ENCODE measurements at regions not wholly inside any gene's neighbourhood (a gene's known extent, or its start where the extent isn't known, plus 50 kb on each side); places are given as distances from the start of the nearest gene placed in this dataset.

DNA sequence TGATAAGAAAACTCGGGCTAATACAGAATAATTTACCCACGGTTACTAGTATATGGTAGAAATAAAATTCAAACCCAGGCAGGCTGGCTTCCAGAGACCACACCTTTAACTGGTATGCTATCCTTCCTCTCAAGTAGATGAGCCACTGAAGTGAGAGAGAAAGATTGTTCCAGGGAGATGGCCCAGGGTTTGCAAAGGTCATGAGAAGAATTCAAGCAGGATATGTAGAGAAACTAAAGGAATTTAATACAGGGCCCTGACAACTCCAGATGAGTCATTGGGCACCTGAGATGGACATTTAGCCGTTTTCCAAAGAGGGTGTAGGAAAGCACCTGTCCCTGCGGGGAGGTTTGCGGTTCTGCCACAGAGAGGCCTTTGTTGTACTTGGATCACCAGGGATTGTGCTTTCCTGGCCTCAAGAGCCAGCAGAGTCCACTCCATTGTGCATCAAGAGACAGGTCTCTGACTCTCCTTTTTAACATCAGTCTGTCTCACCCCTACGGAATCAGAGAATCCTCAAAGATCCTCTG is 152.7 kb upstream of the BLID start:
- no peak for DNase-seq

DNA sequence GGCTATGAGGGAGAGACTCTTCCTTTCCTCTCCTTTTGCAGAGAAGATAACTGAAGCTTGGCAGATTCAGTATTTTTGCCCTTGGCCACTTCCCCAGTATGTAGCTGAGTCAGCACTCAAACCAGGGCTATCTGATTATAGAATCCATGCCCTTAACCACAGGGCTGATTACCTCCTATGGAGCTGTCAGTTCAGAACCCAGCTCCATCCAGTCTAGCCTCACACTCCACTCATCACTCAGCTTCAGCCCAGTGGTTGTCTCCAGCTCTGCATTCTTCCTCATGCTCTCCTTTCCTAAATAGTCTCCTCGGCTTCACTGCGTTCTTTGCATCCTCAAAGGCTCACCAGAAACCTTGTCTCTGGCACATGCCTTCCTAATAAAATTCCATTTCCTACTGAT is 151.6 kb upstream of the BLID start:
- DNase-seq, result no peak

DNA sequence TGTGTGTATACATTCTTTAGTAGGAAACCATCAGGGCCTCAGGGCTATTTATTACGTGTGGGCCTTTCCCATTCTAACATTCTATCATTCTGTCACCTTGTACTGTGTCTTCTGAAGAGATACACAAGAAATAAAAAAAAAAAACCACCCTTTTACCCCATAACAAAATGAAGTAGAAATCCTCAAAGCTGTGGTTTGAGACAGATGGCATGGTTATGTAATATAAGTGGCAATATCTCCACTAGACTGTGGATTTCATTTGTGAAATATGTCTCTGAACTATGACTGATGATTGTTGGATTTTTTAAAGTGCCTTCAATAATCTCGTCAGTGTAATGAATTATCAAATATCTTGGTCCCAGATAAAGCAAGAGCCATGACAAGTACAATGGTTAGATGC is 150.0 kb upstream of the BLID start:
- DNase-seq, result no peak

DNA sequence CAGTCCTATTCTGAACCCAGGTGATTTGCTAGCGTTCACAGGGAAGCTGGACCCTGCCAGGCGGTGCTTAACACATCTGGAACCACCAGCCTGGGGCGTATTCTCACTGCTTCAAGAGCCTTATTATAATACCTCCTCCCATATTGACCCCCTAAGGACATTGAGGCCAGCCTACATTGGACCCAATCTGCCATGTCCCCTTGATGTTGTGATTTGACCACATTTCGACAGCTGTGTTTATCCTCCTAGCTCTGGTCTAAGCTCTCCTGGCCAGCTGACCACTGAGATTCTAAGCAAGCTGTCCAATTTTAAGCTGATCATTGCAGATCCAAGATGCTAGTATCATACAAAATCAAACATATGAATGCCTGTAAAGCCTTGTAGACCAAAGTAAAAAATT is 148.1 kb upstream of the BLID start:
- DNase-seq, result no peak

DNA sequence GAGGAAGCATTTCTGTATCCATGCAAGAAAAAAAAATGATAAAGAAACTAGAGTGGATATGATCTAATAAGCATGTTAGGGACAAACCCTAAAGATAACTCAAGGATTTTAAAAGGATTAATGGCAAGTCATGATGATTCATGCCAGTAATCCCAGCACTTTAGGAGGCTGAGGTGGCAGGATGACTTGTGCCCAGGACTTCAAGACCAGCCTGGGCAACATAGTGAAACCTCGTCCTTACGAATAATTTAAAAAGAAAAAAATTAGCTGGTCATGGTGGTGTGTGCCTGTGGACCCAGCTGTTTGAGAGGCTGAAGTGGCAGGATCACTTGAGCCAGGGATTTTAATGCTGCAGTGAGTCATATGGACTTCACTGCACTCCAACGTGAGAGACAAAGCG is 145.5 kb upstream of the BLID start:
- no peak for DNase-seq

DNA sequence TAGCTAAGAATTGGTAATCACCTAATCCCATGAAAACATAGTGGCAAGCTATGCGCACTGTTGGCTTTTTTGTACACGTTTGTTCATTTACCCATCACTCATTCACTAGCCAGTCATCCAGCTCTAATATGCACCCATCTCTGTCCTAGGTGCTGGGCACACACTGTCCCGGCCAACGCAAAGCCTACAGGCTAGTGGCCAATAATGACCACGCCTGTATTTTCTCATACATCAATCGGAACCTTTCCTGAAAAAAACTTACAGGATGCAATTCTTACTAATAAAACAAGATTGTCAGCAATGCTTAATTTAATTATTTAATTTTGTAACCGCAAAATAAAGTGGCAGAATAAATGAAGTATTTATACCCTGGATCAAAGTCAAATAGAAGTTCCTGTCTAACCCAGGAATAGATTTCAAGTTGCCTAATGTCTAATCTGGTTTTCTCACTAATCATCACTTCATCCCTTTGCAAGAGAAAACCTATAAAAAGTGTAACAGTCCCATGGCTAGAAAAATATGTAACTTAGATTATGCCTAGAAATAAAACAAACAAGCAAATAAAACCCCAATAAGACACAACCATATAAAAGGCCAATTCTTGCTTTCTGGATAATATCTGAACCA is 143.3 kb upstream of the BLID start:
- no peak for DNase-seq

DNA sequence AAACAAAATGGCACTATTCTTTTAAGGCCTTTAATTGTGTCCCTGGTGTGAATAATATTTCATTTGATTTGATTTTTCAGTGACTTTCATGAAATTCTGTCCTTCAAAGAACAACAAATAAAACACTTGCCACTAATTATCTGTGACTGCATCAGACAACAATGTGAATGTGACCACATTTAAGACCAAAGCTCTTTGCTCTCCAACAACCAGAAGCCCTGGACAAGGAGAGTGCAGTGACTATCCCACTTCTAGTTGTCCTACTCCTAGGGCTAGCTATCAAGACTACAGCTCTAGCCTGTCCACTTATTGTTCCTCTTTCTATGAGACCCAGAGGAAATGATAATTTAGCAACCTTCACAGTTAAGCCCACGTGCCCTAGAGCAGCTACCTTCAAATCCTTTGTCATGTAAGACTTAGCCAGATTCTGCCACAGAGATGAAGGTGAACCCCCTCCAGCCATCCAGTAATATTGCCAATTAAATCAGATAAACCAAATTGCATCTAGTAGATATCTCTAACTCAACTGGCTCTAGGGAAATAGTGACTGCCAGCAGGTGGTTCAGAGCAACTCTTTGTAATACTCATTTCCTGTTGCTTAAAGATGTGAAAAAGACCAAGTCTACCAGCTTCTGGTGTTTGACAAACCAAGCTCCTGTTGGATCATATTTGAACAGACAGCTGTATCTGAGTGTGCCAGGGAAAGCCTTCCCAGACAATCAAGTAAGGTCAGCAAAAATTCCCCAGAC is 142.6 kb upstream of the BLID start:
- DNase-seq, result peak in 1 of 2 experiments; percentile 20

DNA sequence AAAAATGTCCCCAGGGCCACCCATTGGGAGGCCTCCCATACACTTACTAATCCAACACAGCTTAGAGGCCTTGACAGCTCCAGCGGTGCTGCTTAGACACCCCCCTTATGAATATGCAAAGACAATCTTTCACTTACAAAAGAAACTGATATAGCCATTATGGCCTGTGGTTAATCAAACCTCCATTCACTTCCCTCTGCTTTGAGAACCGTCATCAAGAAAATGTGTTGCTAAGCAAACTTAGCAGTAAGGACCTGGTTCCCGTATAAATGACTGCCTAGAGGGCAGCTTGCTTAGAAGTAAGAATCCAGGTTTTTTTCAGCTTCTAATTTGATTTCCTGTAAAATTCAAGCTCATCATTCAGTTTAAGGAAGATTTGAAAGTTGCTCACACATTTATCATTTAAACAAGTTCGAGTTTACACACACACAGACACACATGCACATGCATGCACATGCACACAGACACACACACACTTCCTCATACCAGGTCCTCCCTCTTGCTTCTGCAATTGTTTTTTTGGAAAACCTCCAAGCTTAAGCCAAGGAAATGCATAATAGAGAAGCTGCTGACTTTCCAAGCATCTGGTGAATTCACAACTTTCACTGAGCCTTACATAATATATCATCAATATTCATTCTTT is 137.7 kb upstream of the BLID start:
- peak; percentile 75 to 76 for DNase-seq

DNA sequence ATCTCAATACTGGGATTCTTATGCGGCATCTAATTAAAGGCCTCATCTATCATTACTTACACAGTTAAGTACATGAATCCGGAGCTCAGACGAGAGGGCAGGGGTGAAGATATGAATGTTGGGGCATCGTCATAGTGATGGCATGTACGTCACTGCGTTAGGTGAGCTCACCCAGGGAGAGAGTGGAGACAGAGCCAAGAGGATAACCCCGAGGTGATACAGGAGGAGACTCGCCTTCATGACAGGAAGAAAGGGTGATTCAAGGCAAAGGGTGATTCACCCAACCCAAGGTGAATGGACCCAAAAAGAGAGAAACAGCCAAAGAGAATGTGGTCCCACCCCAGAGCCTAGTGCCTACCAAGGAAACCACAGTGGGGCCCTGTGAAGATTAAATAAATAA is 132.9 kb upstream of the BLID start:
- no peak for DNase-seq

DNA sequence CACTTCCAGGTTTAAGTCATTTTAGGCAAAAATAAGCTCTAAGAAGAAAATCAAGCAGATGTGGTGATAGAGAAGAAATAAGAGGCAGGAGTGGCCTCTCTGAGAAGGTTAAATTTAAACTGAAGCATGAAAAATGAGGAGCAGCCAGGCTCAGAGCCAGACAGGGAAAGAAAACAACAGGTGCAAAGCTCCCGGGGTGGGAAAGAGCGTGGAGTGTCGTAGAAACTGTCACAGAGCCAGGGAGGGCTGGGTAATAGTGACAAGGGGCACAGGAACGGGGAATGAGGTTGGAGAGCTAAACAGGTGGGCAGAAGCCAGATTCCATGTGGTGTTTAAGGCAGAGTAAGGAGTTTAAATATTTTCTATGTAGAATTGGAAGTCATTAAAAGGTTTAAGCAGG is 132.1 kb upstream of the BLID start:
- DNase-seq, result no peak

DNA sequence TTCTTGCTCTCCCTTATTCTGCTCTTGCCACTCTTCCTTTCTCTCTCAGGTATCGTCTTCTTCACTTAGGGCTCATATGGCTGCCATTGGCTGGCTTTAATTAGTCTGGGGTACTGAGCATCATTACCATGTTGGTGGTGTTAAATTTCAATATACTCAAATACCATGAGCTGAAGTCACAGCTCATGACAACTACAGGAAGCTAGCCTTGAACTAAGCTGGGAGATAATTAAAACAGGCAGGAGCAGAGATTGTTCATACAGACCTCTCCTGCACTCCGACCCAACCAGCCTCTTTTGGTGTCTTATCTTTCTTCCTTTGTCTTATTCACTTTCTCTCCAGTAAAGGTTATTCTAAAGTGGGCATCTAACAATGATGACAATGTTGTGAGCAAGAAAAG is 130.9 kb upstream of the BLID start:
- DNase-seq, result no peak

DNA sequence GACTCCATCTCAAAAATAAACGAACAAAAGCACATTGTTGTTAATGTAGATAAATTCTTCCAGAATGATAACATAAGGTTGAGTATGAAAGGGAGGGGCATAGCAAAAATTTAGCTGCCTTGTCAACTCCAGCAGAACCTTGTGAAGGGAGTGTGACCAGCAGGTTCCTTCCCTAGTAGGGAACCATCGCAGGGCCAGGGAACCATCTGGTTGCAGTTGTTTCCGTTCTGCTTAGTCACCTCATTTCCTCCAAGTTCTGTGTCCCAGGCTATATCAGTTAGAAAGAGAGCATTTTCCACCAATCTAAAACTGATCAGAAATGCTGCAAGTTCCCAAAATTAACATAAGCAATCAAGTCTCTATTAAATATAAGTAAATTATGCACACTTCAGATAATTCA is 126.7 kb upstream of the BLID start:
- peak; percentile 83 to 84 for DNase-seq

DNA sequence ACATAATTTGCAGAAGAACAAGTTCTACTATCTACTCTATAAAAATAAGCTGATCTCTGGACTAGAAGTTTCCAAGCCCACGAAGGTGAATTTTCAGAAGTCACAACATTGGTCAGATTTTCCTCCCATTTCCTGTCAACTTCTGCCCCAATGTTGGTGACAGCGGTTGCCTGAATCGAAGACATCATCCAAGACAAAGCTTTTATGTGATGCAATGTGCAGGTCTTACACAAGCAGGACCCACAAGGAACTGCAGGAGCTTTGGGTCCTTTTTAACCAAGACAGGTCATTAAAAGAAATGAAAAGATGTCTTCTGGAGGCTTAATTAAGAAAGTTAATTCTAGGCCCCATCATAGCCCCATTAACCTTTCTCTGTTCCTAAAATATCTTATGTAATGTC is 125.6 kb upstream of the BLID start:
- no peak for DNase-seq

DNA sequence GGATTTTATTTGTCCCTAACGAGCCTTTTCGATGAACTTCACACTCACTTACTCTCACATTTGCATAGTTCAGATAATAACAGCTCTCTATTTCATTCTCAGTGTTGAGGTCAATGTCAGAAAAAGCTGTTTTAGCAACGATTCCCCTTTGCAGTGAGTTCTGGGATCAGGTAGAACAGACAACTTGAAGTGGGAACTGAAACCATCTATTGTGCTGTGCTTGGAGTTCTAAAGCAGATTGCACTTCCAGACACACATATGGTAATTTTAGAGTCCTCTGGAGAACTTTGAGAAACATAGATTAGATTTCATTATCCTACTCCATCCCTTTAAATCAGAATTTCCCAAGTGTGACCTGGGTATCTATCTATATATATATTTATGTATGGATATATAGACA is 124.6 kb upstream of the BLID start:
- no peak for DNase-seq

DNA sequence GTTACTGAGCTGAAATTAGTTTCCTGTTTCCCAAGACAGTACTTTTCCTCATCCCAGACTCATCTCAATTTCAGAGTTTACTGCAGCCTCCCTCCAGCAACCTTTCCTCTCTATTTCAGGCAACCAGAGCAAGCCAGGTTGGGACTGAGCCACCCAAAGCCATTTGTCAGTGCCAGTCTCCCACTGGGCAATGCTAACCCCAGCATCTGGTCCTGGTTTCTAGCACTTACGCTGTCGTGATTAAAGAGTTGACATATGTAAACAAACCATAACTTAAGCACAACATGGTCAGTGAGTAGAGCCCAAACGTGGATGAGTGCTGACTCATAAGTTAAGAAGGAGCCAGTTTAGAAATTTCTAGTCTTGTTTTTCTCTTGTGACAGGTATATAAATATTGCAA is 119.6 kb upstream of the BLID start:
- no peak for DNase-seq

DNA sequence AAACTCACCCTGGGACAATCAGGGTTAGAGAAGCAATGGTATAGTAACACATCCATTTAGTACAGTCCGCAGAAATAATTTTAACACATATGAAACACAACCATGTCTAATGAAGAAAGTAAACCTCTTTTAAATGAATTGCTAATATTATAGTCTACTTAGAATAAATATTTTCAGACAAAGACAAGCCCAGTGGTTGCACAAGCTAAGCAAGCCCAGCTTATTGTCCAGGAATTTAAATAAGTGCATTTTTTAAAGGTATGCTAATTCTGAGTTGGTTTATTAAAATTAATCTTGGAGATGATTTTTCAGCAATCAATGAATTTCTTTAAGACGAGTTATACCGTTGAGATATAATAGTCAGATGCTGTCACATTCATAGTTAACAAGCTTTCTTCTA is 118.8 kb upstream of the BLID start:
- DNase-seq, result no peak

DNA sequence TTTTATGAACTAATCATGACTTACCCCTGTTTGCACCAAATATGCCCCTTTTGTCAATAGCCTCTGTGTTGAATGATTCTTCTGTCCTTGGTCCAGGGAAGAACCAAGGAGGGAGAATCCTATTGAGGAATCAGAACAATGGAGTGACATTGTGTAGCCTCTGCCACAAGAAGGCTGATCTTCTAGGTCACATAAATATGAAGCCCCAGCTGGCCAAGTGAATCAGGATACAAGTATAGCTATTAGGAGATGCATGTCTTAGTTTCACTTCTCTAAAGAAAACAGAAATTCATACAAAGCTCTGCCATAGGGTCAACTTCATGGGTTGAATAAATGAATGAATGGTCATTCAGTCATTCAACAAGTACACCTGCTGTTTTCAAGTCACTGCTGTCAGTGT is 118.2 kb upstream of the BLID start:
- no peak for DNase-seq

DNA sequence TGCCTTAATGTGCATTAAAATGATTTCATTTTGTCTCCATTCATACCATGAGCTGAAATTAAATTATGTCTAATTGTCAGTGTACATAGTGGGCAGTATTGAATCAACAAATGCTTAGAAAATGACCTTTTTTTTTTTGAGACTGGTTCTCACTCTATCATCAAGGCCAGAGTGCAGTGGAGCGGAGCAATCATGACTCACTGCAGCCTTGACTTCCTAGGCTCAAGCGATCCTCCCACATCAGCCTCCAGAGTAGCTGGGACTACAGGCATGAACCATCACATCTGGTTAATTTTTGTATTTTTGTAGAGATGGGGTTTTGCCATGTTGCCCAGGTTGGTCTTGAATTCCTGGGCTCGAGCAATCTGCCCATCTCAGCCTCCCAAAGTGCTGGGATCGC is 117.0 kb upstream of the BLID start:
- DNase-seq, result no peak

DNA sequence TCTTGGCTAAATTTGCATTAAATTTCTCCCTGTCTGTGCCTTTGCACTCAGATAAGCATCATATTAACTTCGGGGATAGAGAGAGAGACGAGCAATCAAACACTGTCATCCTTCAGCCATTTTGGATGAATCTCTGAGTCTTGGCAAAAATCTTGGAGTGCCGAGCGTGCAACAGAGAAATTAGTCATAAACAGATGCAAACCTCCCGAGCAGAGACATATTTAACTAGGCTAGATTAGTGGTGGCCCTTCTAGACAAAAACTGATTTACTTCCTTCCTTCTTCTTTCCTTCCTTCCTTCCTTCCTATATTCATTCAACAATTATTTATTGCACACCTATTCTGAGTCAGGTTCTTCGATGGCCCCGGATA is 114.4 kb upstream of the BLID start:
- no peak for DNase-seq

DNA sequence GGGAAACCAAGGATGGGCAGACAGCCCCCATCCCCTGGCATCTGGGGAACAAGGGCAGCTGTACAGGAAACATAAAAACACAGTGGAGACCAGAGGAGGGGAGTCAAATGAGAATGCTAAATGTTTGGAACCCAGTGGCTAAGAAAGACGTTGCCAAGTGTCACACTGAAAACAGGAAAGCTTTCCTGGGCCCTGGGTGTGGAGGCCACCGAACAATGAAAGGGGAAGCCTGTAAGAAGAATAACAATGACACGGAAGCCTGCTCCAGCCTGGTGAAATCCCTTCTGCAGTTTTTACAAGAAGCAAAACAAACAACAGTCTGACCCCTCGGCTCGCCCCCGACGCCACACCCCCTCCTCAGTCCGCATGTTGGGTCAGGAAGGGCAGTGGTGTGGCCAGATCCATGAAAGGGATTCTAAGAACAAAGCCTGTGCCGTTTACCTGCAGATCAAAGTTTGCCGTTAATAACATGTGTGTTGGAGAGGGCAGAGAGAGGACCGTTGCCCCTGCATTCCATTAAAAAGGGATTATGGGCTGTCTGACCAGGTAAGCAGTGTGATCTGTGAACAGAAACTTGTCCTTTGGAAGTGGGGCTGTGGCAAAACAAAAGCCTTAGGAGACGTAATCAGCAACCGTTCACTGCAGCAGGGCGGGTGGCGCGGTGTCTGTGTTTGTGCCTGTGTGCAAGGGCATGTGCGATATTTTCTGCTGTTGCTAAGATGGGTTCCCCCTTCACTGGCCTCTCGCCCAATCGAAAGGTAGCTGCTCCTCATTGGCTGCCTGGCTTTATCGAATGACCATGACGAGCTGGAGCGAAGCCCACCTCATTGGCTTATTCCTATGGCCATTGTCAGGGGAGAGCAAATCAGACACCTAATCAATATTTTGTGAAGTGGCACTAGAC is 113.7 kb upstream of the BLID start:
- no peak for DNase-seq

DNA sequence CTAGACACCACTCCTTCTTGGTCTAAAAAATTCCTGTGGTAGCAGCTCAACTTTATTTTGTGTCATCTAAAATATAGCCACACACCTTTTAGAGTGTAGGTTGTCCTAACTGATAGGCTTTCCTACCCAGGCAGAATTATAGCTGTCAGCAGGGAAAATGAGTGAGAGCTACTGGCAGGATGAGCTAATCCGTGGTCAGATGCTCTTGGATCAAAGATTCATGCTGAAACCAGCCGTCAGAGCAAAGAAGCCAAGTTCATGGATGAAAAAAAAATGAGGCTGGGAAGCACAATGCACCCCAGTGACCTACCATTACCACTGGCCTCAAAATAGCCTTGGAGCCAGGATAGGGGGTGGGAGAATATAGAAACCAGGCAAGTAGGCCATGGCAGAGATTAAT is 113.1 kb upstream of the BLID start:
- DNase-seq, result no peak

DNA sequence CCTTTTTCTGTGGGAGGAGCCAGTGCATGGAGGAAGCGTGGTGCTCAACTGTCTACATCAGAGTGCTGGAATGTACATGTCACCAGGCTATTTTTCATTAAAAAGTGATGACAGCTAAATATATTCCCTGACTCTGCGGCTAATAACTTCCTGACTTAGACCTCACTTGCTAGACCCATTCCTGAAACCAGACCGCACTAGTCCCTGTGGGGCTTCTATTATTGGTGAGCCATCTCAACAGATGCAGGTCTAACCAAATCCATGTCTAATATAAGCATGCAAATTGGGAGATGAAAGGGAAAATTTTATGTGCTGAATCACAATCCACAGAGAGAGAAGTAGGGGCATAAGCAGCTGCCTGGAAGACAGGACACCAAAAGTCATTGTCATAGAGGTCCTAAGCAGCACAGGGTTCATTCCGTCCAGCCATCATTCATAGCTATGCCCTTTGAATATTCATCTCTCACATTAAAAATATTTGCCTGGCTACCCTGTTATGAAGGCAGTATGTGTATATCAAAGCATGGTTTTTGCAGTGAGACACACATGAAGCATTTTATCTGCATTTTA is 110.9 kb upstream of the BLID start:
- no peak for DNase-seq

DNA sequence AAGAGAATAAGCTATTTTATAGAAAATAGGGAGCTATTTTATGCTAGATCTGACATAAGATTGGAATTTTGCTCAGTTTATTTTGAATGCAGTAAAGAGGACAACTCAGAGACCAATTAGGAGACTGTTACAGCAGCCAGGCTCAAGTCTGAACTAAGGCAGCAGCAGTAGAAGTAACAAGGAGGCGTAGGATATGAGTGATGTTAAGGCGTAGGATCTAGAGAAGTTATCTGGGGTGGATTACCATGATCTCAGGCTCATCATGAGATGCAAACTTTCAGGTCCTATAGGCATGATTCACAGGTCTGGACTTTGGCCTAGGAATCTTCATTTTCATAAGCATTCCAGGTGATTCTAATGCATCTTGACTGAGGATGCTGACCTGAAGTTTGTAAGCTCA is 108.9 kb upstream of the BLID start:
- DNase-seq, result no peak

All from Kasumi-1 (cell line).